HUES48 (cell line): ENCODE measurements at regions not wholly inside any gene's neighbourhood (a gene's known extent, or its start where the extent isn't known, plus 50 kb on each side); places are given as distances from the start of the nearest gene placed in this dataset.

Experiments
- H3K27ac ChIP-seq: one replicate; pipeline ENCODE4 v1.7.0; 2013; ENCODE audit warnings: low read depth, low read length, inconsistent platforms
- H3K27me3 ChIP-seq: 2 replicates; pipeline ENCODE4 v1.6.1; 2013; ENCODE audit warnings: mild to moderate bottlenecking, low read length; ENCODE audit not compliant: control insufficient read depth, insufficient read depth
- H3K36me3 ChIP-seq: 2 replicates; pipeline ENCODE4 v1.6.1; 2013; ENCODE audit warnings: low read length; ENCODE audit not compliant: control insufficient read depth, insufficient read depth
- H3K4me1 ChIP-seq: 2 replicates; pipeline ENCODE4 v1.6.1; 2013; ENCODE audit warnings: mild to moderate bottlenecking, low read length; ENCODE audit not compliant: control insufficient read depth, insufficient read depth
- H3K4me3 ChIP-seq: 2 replicates; pipeline ENCODE4 v1.5.1; 2013; ENCODE audit warnings: mild to moderate bottlenecking, low read depth, low read length
- H3K9ac ChIP-seq: 2 replicates; pipeline ENCODE4 v1.6.1; 2013; ENCODE audit warnings: mild to moderate bottlenecking, low read depth, low read length, moderate library complexity
- H3K9me3 ChIP-seq: 2 replicates; pipeline ENCODE4 v1.6.1; 2013; ENCODE audit warnings: low read length; ENCODE audit not compliant: control insufficient read depth, insufficient read depth

- Histone ChIP-seq H3K9me3 (no peaks in the 10 kb centered on the region), H3K36me3 (no peaks in the 10 kb centered on the region), H3K4me3 (no peak overlapping the region), H3K27me3 (no peaks in the 10 kb centered on the region), H3K27ac (no peak overlapping the region), H3K4me1 (peaks cover 18% of the 10 kb centered on the region), H3K9ac (no peak overlapping the region)
These were observed 99.9 kb downstream of the CD200R1L start for GRCh38 chr3:112746675-112747280.

- Histone ChIP-seq H3K4me3 (no peak overlapping the region), H3K4me1 (peaks cover 18% of the 10 kb centered on the region), H3K9me3 (no peaks in the 10 kb centered on the region), H3K27me3 (no peaks in the 10 kb centered on the region), H3K36me3 (no peaks in the 10 kb centered on the region), H3K27ac (no peak overlapping the region), H3K9ac (no peak overlapping the region)
These were observed 101.0 kb downstream of the CD200R1L start for GRCh38 chr3:112745567-112746248.

DNA sequence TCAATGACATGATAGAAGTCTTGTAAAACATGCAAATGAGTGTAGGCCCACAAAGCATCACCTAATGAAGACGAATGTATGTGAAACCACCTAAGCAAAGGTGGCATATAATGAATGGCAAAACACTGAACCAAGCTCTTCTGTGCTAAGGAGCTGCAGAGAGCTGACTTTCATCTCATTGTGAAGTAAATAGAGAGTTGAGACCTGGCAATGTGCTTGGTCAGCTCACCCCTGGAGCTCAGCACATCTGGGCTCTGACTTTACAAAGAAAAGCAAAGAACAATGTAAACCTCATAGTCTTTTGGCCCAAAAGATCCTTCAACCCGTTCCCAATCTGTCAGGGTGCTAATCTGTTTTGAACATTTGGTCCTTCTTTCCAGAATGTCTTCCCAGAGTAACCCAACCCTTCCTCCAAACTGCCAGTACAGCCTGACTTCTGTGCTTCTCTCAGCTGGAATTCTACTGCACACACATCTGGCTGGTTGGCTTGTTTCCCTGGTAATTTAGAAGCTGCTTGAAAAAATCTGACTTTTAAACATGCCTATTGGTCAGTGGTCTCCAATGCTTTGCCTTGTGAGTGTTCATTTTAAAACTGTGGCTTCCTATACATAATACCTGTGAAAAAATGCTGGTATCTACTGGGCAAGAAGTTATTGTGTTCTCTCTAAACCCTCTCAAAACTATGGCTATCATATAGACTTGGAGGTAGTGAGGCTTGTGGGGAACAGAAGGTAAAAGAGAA is 101.7 kb downstream of the CD200R1L start:
- H3K27me3 ChIP-seq: no peaks in the 10 kb centered on the region
- H3K9ac ChIP-seq: no peak overlapping the region
- no peaks in the 10 kb centered on the region for H3K9me3 ChIP-seq
- no peaks in the 10 kb centered on the region for H3K36me3 ChIP-seq
- H3K4me1 ChIP-seq: peaks cover 13% of the 10 kb centered on the region
- no peak overlapping the region for H3K4me3 ChIP-seq
- peak overlapping the region; percentile 53 for H3K27ac ChIP-seq

DNA sequence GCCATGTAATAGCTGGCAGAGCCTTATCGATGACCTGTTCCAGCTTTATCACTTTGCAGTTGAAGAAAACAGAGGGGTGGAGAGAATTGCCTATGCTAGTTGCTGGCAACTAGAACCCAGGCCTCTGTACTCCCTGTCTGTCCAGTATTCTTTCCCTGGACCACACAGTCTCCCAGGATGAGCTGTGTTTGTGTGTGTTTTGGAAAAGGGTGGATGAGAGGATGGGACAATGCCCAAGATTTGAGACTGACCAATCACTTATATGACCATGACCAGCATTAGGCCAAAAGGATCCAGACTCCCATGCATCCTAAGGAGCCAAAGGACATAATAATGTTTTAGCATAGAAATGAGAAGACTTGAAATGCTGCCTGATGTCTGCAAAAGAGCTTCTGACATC is 102.6 kb downstream of the CD200R1L start:
- Histone ChIP-seq H3K4me3 (no peak overlapping the region), H3K27ac (no peak overlapping the region), H3K9ac (no peak overlapping the region), H3K4me1 (peaks cover 13% of the 10 kb centered on the region), H3K36me3 (no peaks in the 10 kb centered on the region), H3K9me3 (no peaks in the 10 kb centered on the region), H3K27me3 (no peaks in the 10 kb centered on the region)

- H3K9me3 ChIP-seq: no peaks in the 10 kb centered on the region
- H3K36me3 ChIP-seq: no peaks in the 10 kb centered on the region
- no peaks in the 10 kb centered on the region for H3K27me3 ChIP-seq
- no peak overlapping the region for H3K4me3 ChIP-seq
- no peak overlapping the region for H3K27ac ChIP-seq
- no peak overlapping the region for H3K9ac ChIP-seq
- H3K4me1 ChIP-seq: peaks cover 13% of the 10 kb centered on the region
These were observed 102.0 kb upstream of the CCDC80 start for GRCh38 chr3:112742934-112743333.

DNA sequence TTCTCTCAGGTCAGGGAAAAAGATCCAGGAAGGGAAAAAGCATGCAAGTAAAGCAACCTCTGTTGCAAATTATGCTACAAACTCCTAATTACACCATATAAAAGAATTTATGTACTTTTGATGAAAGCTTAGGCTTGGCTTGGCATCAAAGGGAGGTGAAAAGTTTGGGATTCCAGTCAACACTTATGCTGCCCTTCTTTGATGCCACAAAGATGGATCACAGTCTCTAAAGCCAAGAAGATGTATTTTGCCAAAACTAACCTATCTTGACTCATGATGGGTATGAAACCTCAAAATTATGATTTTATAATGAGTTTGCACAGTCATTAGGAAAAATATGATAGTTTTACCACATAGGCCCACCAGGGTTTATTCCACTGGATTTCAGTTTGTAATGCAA is 101.0 kb upstream of the CCDC80 start:
- peaks cover 13% of the 10 kb centered on the region for H3K4me1 ChIP-seq
- no peak overlapping the region for H3K4me3 ChIP-seq
- H3K9me3 ChIP-seq: no peaks in the 10 kb centered on the region
- no peaks in the 10 kb centered on the region for H3K27me3 ChIP-seq
- H3K9ac ChIP-seq: no peak overlapping the region
- H3K27ac ChIP-seq: no peak overlapping the region
- H3K36me3 ChIP-seq: no peaks in the 10 kb centered on the region

DNA sequence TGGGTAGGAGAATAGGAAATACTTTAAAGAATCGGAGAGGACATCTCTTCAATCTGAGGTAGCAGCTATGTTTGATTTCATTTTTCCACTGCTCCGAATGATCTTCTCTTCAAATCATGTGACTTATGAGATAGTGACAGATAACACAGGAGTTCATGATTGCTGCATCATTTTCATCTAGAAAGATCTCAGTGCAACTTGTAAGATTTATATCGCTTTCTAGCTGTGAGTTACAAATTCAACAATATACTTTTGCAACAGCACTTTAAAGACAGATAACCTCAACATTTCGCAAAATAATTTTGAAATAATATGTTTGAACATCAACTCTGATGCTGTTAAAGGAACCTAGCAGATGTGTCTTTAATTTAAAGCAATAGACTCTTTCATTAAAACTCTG is 99.9 kb upstream of the CCDC80 start:
- Histone ChIP-seq H3K36me3 (no peaks in the 10 kb centered on the region), H3K4me3 (no peak overlapping the region), H3K9me3 (no peaks in the 10 kb centered on the region), H3K4me1 (peaks cover 18% of the 10 kb centered on the region), H3K27ac (no peak overlapping the region), H3K9ac (no peak overlapping the region), H3K27me3 (no peaks in the 10 kb centered on the region)

DNA sequence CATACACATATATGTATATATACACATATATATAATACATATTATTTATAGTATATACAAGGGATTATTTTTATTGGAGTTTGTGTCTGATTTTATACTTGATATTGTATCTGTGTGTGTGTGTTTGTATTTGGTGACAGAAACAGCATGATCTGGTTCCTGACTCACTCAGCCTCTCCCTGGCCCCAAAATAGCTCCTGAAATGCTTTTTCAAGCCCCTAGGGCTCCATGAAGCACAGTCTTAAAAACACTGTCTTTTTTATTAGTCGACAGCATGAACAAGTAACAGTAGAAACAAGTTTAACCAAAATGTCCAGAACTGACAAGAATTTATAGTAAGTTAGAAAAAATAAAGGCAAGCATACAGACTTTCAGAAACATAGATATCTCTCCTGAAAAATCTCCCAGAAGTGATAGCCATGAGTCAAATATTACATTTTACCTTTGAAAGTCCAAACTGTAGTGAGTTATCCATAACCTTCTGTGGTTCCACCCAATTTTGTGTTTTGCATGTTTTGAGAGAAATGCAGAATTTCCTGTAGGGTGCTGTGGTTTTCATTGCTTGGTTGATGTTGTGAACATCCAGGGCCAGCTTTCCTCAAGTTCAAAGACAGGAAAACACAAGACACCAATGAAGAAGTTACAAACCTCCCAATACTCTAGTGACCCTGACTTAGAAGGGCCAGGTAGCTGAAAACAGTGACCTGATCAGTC is 98.5 kb upstream of the CCDC80 start:
- no peaks in the 10 kb centered on the region for H3K36me3 ChIP-seq
- H3K27me3 ChIP-seq: no peaks in the 10 kb centered on the region
- no peak overlapping the region for H3K4me3 ChIP-seq
- H3K9me3 ChIP-seq: no peaks in the 10 kb centered on the region
- H3K4me1 ChIP-seq: peaks cover 10% of the 10 kb centered on the region; the same call in 1 of the 2 replicates
- no peak overlapping the region for H3K27ac ChIP-seq
- H3K9ac ChIP-seq: no peak overlapping the region

- no peaks in the 10 kb centered on the region for H3K9me3 ChIP-seq
These were observed 97.4 kb upstream of the CCDC80 start for GRCh38 chr3:112738366-112738765.

DNA sequence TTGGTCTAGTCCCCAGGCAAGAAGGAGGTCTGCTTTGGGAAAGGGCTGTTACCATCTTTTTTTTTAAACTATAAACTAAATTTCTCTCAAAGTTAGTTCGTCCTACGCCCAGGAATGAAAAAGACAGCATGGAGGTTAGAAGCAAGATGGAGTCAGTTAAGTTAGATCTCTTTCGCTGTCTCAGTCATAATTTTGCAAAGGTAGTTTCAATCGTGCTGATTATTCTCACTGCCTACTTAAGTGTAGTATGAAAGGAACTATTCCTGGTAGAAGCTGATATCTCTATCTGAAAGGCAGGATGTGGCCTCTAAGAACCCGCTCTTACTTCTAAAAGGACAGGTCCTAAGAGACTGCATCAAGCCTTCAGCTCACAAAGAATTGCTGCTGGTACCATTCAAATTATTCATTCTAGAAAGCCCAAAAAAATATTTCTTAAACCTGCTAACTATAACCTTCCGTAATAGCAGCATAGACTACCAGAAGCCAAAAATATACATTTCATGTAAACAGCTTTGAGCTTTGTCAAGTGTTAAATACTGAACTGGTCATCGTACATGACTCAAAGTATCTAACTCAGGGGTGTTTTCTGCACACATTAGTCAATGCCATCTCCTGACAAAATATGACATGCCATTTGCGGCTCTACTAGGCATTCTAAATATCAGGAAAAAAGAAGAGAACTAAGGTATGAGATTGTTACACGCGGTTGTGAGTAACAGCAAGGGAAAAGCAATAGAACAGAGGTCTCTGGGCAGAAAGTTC is 96.0 kb upstream of the CCDC80 start:
- H3K4me3 ChIP-seq: no peak overlapping the region
- no peaks in the 10 kb centered on the region for H3K9me3 ChIP-seq
- no peak overlapping the region for H3K9ac ChIP-seq
- no peaks in the 10 kb centered on the region for H3K27me3 ChIP-seq
- no peaks in the 10 kb centered on the region for H3K36me3 ChIP-seq
- no peak overlapping the region for H3K27ac ChIP-seq
- H3K4me1 ChIP-seq: peaks cover 10% of the 10 kb centered on the region; the same call in 1 of the 2 replicates

More at GRCh38 chr3:112738366-112738765, 97.4 kb upstream of the CCDC80 start:
- Histone ChIP-seq H3K9ac (no peak overlapping the region), H3K27ac (no peak overlapping the region), H3K4me1 (peaks cover 10% of the 10 kb centered on the region; the same call in 1 of the 2 replicates), H3K36me3 (no peaks in the 10 kb centered on the region), H3K4me3 (no peak overlapping the region), H3K27me3 (no peaks in the 10 kb centered on the region)
